ENCODE measurements at regions not wholly inside any gene's neighbourhood (a gene's known extent, or its start where the extent isn't known, plus 50 kb on each side); places are given as distances from the start of the nearest gene placed in this dataset.

GRCh38 chr4:83191026-83191425 is 76.5 kb upstream of the PLAC8 start:
- peaks cover 4% of the 10 kb centered on the region for H3K4me1 ChIP-seq (ENCODE audit: insufficient read depth, low read length)
- Mint-ChIP-seq H3K4me1 (peaks cover 4 to 10% (median 7%) of the 10 kb centered on the region in 4 donors), H3K27ac (peak overlapping the region in 1 of 7 donors; percentile 83), H3K9me3 (peaks cover 0 to 2% (median 0%) of the 10 kb centered on the region in 8 donors), H3K36me3 (no peaks in the 10 kb centered on the region), H3K27me3 (no peaks in the 10 kb centered on the region), H3K4me3 (no peak overlapping the region)
- no peak overlapping the region for H3K27ac ChIP-seq (ENCODE audit: low read depth, low read length)
- H3K4me3 ChIP-seq (ENCODE audit: low read length in 2 of 2): no peak overlapping the region
- no peaks in the 10 kb centered on the region for H3K9me3 ChIP-seq (ENCODE audit: control insufficient read depth in 1 of 2, low read length in 2 of 2)
- CTCF ChIA-PET (ENCODE audit: partially characterized antibody): no interaction called here
- H3K27me3 ChIP-seq (ENCODE audit: insufficient read depth, low read length): no peaks in the 10 kb centered on the region
- no peaks in the 10 kb centered on the region for H3K36me3 ChIP-seq (ENCODE audit: insufficient read depth, low read length)
- POLR2A ChIA-PET (ENCODE audit: partially characterized antibody): no interaction called here
- no peak for DNase-seq
- intact Hi-C loops (cut with micrococcal nuclease): no loop called here

GRCh38 chr4:83189631-83190136 is 75.2 kb upstream of the PLAC8 start:
- peaks cover 0 to 2% (median 0%) of the 10 kb centered on the region in 8 donors for H3K9me3 Mint-ChIP-seq
- no peak overlapping the region for H3K4me3 ChIP-seq (ENCODE audit: low read length in 2 of 2)
- H3K4me3 Mint-ChIP-seq: no peak overlapping the region
- H3K9me3 ChIP-seq (ENCODE audit: control insufficient read depth in 1 of 2, low read length in 2 of 2): no peaks in the 10 kb centered on the region
- H3K27ac Mint-ChIP-seq: peak overlapping the region in 1 of 7 donors; percentile 20
- H3K36me3 ChIP-seq (ENCODE audit: insufficient read depth, low read length): no peaks in the 10 kb centered on the region
- H3K4me1 Mint-ChIP-seq: peaks cover 4 to 10% (median 7%) of the 10 kb centered on the region in 4 donors
- intact Hi-C loops (cut with micrococcal nuclease): no loop called here
- no peak overlapping the region for H3K27ac ChIP-seq (ENCODE audit: low read depth, low read length)
- CTCF ChIA-PET (ENCODE audit: partially characterized antibody): interaction anchor here (0.8 kb wide), 1 partner anchor 91 kb away, joined by 3 read pairs; no protein-coding TSS in a partner anchor
- POLR2A ChIA-PET (ENCODE audit: partially characterized antibody): no interaction called here
- H3K27me3 ChIP-seq (ENCODE audit: insufficient read depth, low read length): no peaks in the 10 kb centered on the region
- H3K27me3 Mint-ChIP-seq: no peaks in the 10 kb centered on the region
- peaks cover 4% of the 10 kb centered on the region for H3K4me1 ChIP-seq (ENCODE audit: insufficient read depth, low read length)
- no peaks in the 10 kb centered on the region for H3K36me3 Mint-ChIP-seq
- DNase-seq: no peak

- Mint-ChIP-seq H3K36me3 (no peaks in the 10 kb centered on the region), H3K27me3 (no peaks in the 10 kb centered on the region), H3K4me3 (no peak overlapping the region), H3K4me1 (peaks cover 0 to 1% (median 0%) of the 10 kb centered on the region in 4 donors), H3K27ac (peak overlapping the region in 3 of 7 donors; percentile 13 to 62 (median 31)), H3K9me3 (no peaks in the 10 kb centered on the region)
- no peaks in the 10 kb centered on the region for H3K9me3 ChIP-seq (ENCODE audit: control insufficient read depth in 1 of 2, low read length in 2 of 2)
- ChIA-PET CTCF (ENCODE audit: partially characterized antibody) (interaction anchor here (1.1 to 1.2 kb wide), 3 partner anchors 16 to 39 kb away, joined by 3 to 4 read pairs (median 3); no protein-coding TSS in a partner anchor), POLR2A (ENCODE audit: partially characterized antibody) (no interaction called here)
- no peaks in the 10 kb centered on the region for H3K36me3 ChIP-seq (ENCODE audit: insufficient read depth, low read length)
- no peak overlapping the region for H3K4me3 ChIP-seq (ENCODE audit: low read length in 2 of 2)
- DNase-seq: no peak
- H3K4me1 ChIP-seq (ENCODE audit: insufficient read depth, low read length): no peaks in the 10 kb centered on the region
- H3K27ac ChIP-seq (ENCODE audit: low read depth, low read length): no peak overlapping the region
- intact Hi-C loops (cut with micrococcal nuclease): no loop called here
- no peaks in the 10 kb centered on the region for H3K27me3 ChIP-seq (ENCODE audit: insufficient read depth, low read length)
Measured at GRCh38 chr4:83180431-83180968, 66.0 kb upstream of the PLAC8 start.

GRCh38 chr4:83179205-83179604 is 64.7 kb upstream of the PLAC8 start:
- intact Hi-C loops (cut with micrococcal nuclease): no loop called here
- Mint-ChIP-seq H3K27ac (peak overlapping the region in 1 of 7 donors; percentile 26), H3K9me3 (no peaks in the 10 kb centered on the region), H3K4me3 (no peak overlapping the region), H3K36me3 (no peaks in the 10 kb centered on the region), H3K4me1 (peaks cover 0 to 3% (median 0%) of the 10 kb centered on the region in 4 donors), H3K27me3 (no peaks in the 10 kb centered on the region)
- Histone ChIP-seq H3K9me3 (ENCODE audit: control insufficient read depth in 1 of 2, low read length in 2 of 2) (no peaks in the 10 kb centered on the region), H3K36me3 (ENCODE audit: insufficient read depth, low read length) (no peaks in the 10 kb centered on the region), H3K27ac (ENCODE audit: low read depth, low read length) (no peak overlapping the region), H3K4me3 (ENCODE audit: low read length in 2 of 2) (no peak overlapping the region), H3K27me3 (ENCODE audit: insufficient read depth, low read length) (no peaks in the 10 kb centered on the region), H3K4me1 (ENCODE audit: insufficient read depth, low read length) (no peaks in the 10 kb centered on the region)
- CTCF ChIA-PET (ENCODE audit: partially characterized antibody): no interaction called here
- no peak for DNase-seq
- POLR2A ChIA-PET (ENCODE audit: partially characterized antibody): no interaction called here

GRCh38 chr4:83178029-83178428 is 63.5 kb upstream of the PLAC8 start:
- Histone ChIP-seq H3K9me3 (ENCODE audit: control insufficient read depth in 1 of 2, low read length in 2 of 2) (no peaks in the 10 kb centered on the region), H3K27ac (ENCODE audit: low read depth, low read length) (no peak overlapping the region), H3K4me3 (ENCODE audit: low read length in 2 of 2) (no peak overlapping the region), H3K36me3 (ENCODE audit: insufficient read depth, low read length) (no peaks in the 10 kb centered on the region), H3K27me3 (ENCODE audit: insufficient read depth, low read length) (no peaks in the 10 kb centered on the region), H3K4me1 (ENCODE audit: insufficient read depth, low read length) (no peaks in the 10 kb centered on the region)
- H3K27me3 Mint-ChIP-seq: no peaks in the 10 kb centered on the region
- peaks cover 0 to 3% (median 0%) of the 10 kb centered on the region in 4 donors for H3K4me1 Mint-ChIP-seq
- no peak overlapping the region for H3K27ac Mint-ChIP-seq
- ChIA-PET CTCF (ENCODE audit: partially characterized antibody) (no interaction called here), POLR2A (ENCODE audit: partially characterized antibody) (no interaction called here)
- H3K9me3 Mint-ChIP-seq: no peaks in the 10 kb centered on the region
- intact Hi-C loops (cut with micrococcal nuclease): no loop called here
- no peak overlapping the region for H3K4me3 Mint-ChIP-seq
- H3K36me3 Mint-ChIP-seq: no peaks in the 10 kb centered on the region
- DNase-seq: no peak

GRCh38 chr4:83177182-83177581 is 62.7 kb upstream of the PLAC8 start:
- no peaks in the 10 kb centered on the region for H3K9me3 Mint-ChIP-seq
- H3K27ac Mint-ChIP-seq: no peak overlapping the region
- ChIA-PET POLR2A (ENCODE audit: partially characterized antibody) (no interaction called here), CTCF (ENCODE audit: partially characterized antibody) (no interaction called here)
- H3K9me3 ChIP-seq (ENCODE audit: control insufficient read depth in 1 of 2, low read length in 2 of 2): no peaks in the 10 kb centered on the region
- no peaks in the 10 kb centered on the region for H3K36me3 Mint-ChIP-seq
- no peaks in the 10 kb centered on the region for H3K27me3 Mint-ChIP-seq
- peaks cover 0 to 3% (median 0%) of the 10 kb centered on the region in 4 donors for H3K4me1 Mint-ChIP-seq
- no peak overlapping the region for H3K4me3 ChIP-seq (ENCODE audit: low read length in 2 of 2)
- H3K36me3 ChIP-seq (ENCODE audit: insufficient read depth, low read length): no peaks in the 10 kb centered on the region
- no peaks in the 10 kb centered on the region for H3K4me1 ChIP-seq (ENCODE audit: insufficient read depth, low read length)
- intact Hi-C loops (cut with micrococcal nuclease): no loop called here
- no peak overlapping the region for H3K27ac ChIP-seq (ENCODE audit: low read depth, low read length)
- no peaks in the 10 kb centered on the region for H3K27me3 ChIP-seq (ENCODE audit: insufficient read depth, low read length)
- H3K4me3 Mint-ChIP-seq: no peak overlapping the region
- DNase-seq: no peak

- DNase-seq: no peak
- H3K27ac ChIP-seq (ENCODE audit: low read depth, low read length): no peak overlapping the region
- Mint-ChIP-seq H3K9me3 (no peaks in the 10 kb centered on the region), H3K4me3 (no peak overlapping the region), H3K36me3 (no peaks in the 10 kb centered on the region), H3K27ac (no peak overlapping the region), H3K4me1 (peaks cover 0 to 5% (median under 1%) of the 10 kb centered on the region in 4 donors), H3K27me3 (no peaks in the 10 kb centered on the region)
- ChIA-PET POLR2A (ENCODE audit: partially characterized antibody) (no interaction called here), CTCF (ENCODE audit: partially characterized antibody) (interaction anchor here (1.3 kb wide), 1 partner anchor 76 kb away, joined by 4 read pairs; no protein-coding TSS in a partner anchor)
- no peaks in the 10 kb centered on the region for H3K4me1 ChIP-seq (ENCODE audit: insufficient read depth, low read length)
- H3K9me3 ChIP-seq (ENCODE audit: control insufficient read depth in 1 of 2, low read length in 2 of 2): no peaks in the 10 kb centered on the region
- no peaks in the 10 kb centered on the region for H3K27me3 ChIP-seq (ENCODE audit: insufficient read depth, low read length)
- intact Hi-C loops (cut with micrococcal nuclease): no loop called here
- no peaks in the 10 kb centered on the region for H3K36me3 ChIP-seq (ENCODE audit: insufficient read depth, low read length)
- no peak overlapping the region for H3K4me3 ChIP-seq (ENCODE audit: low read length in 2 of 2)
Measured at GRCh38 chr4:83174844-83175414, 60.4 kb upstream of the PLAC8 start.
